Cerebellar nuclear complex (tissue), 1 donor: ENCODE measurements at regions not wholly inside any gene's neighbourhood (a gene's known extent, or its start where the extent isn't known, plus 50 kb on each side); places are given as distances from the start of the nearest gene placed in this dataset.

ENCODE experiments used
- DNase-seq, 2 experiments: peaks; one replicate each; lab custom pipeline; 2025; lab: John Stamatoyannopoulos, UW

- no peak for DNase-seq
Measured at GRCh38 chr1:226490426-226490809, 58.1 kb upstream of the STUM start.

- no peak for DNase-seq
Measured at GRCh38 chr1:226491093-226491850, 57.3 kb upstream of the STUM start.

GRCh38 chr1:226492426-226493137 is 56.0 kb upstream of the STUM start:
- no peak for DNase-seq

DNA sequence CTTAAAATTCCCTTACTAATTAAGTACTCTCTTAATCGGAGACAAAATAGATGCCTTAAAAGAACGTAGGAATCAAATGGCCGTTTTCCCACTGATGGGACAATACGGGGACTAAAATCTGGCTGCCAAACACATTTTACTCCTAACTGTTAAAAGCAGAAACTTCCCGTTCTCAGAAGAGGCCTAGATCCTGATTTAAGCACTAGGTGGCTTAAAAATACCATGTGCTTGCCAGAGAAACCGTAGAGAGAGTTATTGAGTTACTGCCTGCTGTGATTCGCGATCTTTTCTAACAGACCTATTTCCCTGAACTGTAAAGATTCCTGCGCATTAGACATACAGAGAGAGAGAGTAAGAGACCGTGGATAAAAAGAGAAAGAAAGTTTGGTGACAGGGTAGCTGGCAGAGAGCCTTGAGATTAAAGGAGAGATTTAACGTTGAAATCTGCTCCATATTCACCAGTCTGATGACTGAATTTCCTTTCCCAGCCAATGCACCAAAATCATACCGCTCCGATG is 54.4 kb upstream of the STUM start:
- DNase-seq, result no peak

GRCh38 chr1:226495716-226496115 is 52.8 kb upstream of the STUM start:
- DNase-seq, result no peak

- DNase-seq, result no peak
Measured at GRCh38 chr1:226496453-226497015, 52.0 kb upstream of the STUM start.

- DNase-seq, result no peak
Measured at GRCh38 chr1:226497276-226497833, 51.2 kb upstream of the STUM start.

DNA sequence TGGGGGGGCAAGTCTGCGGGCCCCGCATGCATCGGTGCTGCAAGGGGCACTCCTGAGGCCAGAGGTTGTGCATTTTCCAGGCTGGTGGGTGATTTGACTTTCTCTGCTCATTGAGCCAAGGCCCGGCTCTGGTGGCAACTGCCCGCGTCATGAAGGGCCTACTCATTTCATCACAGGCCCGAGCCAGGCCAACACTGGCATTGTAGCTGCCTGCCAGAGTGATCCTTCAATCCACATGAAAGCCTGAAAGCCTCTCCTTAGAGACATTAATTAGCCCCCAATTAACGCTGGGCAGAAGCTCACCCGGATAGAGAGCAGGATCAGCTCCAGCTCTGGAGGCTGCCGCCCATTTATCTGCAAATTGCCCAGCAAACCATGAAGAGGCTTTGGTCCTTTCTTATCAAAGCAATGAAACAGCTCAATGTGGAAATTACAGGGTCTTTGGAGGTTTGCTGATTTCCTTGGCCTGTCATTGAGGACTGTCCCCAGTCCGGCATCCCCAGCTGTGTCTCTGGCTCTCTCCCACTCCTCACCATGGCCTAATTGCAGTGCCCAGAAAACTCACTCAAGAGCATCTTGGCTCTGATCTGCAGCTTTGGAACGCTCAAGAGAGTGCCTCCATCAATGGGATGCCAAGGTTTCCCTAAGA is 50.4 kb upstream of the STUM start:
- no peak for DNase-seq

DNA sequence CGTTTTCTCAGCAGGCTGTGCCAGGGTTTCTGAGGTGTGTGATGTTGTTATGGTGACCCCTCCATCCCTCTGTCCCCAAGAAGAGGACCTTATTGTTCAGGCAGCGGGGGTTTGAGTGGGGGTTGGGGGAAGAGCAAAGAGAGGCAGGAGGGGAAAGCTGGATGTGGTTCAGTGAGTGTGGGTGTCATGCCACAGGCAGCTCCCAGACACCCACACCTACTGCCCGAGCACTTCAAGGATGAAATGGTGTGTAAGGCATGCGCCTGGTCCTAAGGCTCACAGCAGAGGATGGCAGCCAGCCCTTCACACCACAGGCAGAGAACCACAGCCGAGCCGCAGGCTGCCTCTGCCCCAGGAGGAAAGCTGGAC is 49.9 kb upstream of the STUM start:
- DNase-seq, result no peak
